ENCODE measurements at regions not wholly inside any gene's neighbourhood (a gene's known extent, or its start where the extent isn't known, plus 50 kb on each side); places are given as distances from the start of the nearest gene placed in this dataset.

GRCh38 chr10:14448197-14448990, 117.7 kb upstream of the FRMD4A start (continued):
- TF ChIP-seq USF2 (IDR thresholded peaks at IDR 0.05; ENCODE audit: low read depth, low read length) = no peak

- BruUV-seq (replicated peaks) = no TSS peak
- Histone ChIP-seq H2BK15ac (ENCODE audit: low read depth, low read length) (no peak overlapping the region), H2AK9ac (replicated peaks; ENCODE audit: low read depth, low read length, poor library complexity) (no peak overlapping the region), H3K4me1 (ENCODE audit: control insufficient read depth, insufficient read depth, low read length) (peaks cover 12% of the 10 kb centered on the region), H2AK5ac (ENCODE audit: low read depth, low read length) (no peak overlapping the region), H4K5ac (ENCODE audit: low read depth, low read length) (peak overlapping the region; percentile 5; the same call in 1 of the 2 replicates), H3K4me3 (ENCODE audit: insufficient read depth, low read depth, low read length) (no peak overlapping the region), H3K14ac (replicated peaks; ENCODE audit: low read depth, low read length) (no peak overlapping the region), H3K79me1 (ENCODE audit: low read depth in 1 of 2, low read length in 2 of 2) (no peaks in the 10 kb centered on the region), H3K27ac (ENCODE audit: insufficient read depth, low read length) (no peak overlapping the region), H3K9me3 (ENCODE audit: control insufficient read depth, insufficient read depth, low read length) (no peaks in the 10 kb centered on the region), H3K36me3 (ENCODE audit: control insufficient read depth, insufficient read depth, low read length) (no peaks in the 10 kb centered on the region), H2BK5ac (ENCODE audit: low read depth, low read length, poor library complexity, severe bottlenecking) (no peak overlapping the region), H3K56ac (ENCODE audit: extremely low read depth, insufficient read depth, low read length) (no peak overlapping the region), H3K9me1 (ENCODE audit: insufficient read depth, low read length) (peaks cover 12% of the 10 kb centered on the region), H3K18ac (ENCODE audit: low read depth, low read length) (no peak overlapping the region), H3K23ac (ENCODE audit: low read depth, low read length) (no peak overlapping the region), H2BK120ac (ENCODE audit: low read depth, low read length) (no peak overlapping the region), H2AFZ (replicated peaks; ENCODE audit: low read length, poor library complexity) (no peak overlapping the region), H3K4me2 (ENCODE audit: low read depth, low read length) (no peak overlapping the region), H2BK20ac (ENCODE audit: low read depth, low read length) (no peak overlapping the region), H4K20me1 (ENCODE audit: insufficient read depth, low read length) (no peaks in the 10 kb centered on the region), H4K91ac (ENCODE audit: insufficient read depth, low read depth, low read length) (no peak overlapping the region), H3K9ac (ENCODE audit: low read depth, low read length) (no peak overlapping the region), H3K27me3 (ENCODE audit: control insufficient read depth, insufficient read depth, low read length) (no peaks in the 10 kb centered on the region), H4K8ac (ENCODE audit: low read depth in 2 of 2, low read length in 2 of 2) (no peak overlapping the region), H3K4ac (ENCODE audit: low read depth, low read length) (no peak overlapping the region)
- ChIA-PET CTCF (no interaction called here), POLR2A (ENCODE audit: unreplicated experiment) (no interaction called here)
- intact Hi-C loops (cut with micrococcal nuclease) (no loop called here), in situ Hi-C loops (cut with MboI; ENCODE audit: low sequenced_read_pairs) (no loop called here), dilution Hi-C loops (cut with HindIII; ENCODE audit: low sequenced_read_pairs, unreplicated experiment) (no loop called here)
- WGBS, 2 experiments (ENCODE audit: extremely low coverage in 2 of 2, insufficient read length in 1 of 2) = 40% methylated on average over 1 of the region's 10 CpGs; no CpG with 5 or more reads in 1 of the 2 experiments
- TF ChIP-seq POLR2A (IDR thresholded peaks at IDR 0.05; ENCODE audit: low read depth, low read length) (no peak), ELK1 (IDR thresholded peaks at IDR 0.05; ENCODE audit: borderline replicate concordance, low read depth, low read length) (no peak), USF2 (IDR thresholded peaks at IDR 0.05; ENCODE audit: low read depth, low read length) (no peak), NFE2L2 (IDR thresholded peaks at IDR 0.05; ENCODE audit: low read depth, low read length) (no peak), MAZ (IDR thresholded peaks at IDR 0.05; ENCODE audit: borderline replicate concordance, low read depth, low read length) (no peak), FOS (IDR thresholded peaks at IDR 0.05; ENCODE audit: low read depth, low read length) (no peak), RFX5 (IDR thresholded peaks at IDR 0.05; ENCODE audit: low read depth, low read length) (no peak), MXI1 (IDR thresholded peaks at IDR 0.05; ENCODE audit: borderline replicate concordance, low read depth, low read length) (no peak), MAFK (IDR thresholded peaks at IDR 0.05; ENCODE audit: low read depth, low read length) (no peak), CHD1 (IDR thresholded peaks at IDR 0.05; ENCODE audit: low read depth, low read length) (no peak), RCOR1 (IDR thresholded peaks at IDR 0.05; ENCODE audit: insufficient replicate concordance, low read length) (no peak)
- no peak for ATAC-seq (ENCODE audit: low read depth)
- DNase-seq = no peak
Observed at GRCh38 chr10:14447094-14447839, 116.5 kb upstream of the FRMD4A start.

All from IMR-90 (cell line).